ENCODE measurements at regions not wholly inside any gene's neighbourhood (a gene's known extent, or its start where the extent isn't known, plus 50 kb on each side); places are given as distances from the start of the nearest gene placed in this dataset.

DNA sequence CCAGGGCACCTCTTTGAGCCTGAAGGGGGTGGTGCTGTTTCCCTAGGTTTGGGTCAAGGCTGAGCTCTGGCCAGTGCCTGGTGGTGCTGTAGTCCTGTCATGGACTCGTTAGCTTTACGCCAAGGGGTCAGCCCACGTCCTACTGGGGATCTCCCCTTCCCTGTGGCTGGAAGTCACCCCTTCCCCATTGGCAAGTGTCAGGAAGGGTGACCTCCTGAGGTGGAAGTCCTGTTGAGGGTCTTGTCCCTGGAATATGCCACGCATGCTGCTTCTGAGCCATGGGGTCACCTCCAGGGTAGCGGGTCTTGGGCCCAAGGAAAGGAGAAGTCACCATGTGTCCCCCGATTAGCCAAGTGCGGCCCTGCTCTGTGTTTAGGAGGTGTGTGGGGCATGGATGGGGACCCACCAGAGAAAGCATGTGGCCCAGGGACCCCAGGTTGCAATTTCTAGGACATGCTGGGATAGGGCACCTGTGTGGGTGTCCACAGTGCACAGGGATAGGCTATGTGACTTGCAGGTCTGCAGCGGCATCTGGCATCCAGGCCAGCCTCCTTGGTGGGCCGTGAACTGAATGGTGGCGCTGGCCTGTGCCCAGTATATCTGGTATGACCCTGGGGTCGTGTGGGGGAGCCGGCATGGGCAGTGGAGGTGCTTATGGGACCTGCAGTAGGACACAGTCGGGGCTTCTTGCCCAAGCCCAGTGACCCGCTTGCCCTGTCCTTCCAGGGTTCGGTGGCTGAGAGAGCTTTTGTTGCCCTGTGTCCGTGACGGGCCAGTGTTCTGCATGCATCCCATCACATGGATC lies 226.7 kb downstream of the SNRPN start:
- no peak for TF ChIP-seq EP300 (IDR thresholded peaks at IDR 0.05)
- TF ChIP-seq, protein P1, sequence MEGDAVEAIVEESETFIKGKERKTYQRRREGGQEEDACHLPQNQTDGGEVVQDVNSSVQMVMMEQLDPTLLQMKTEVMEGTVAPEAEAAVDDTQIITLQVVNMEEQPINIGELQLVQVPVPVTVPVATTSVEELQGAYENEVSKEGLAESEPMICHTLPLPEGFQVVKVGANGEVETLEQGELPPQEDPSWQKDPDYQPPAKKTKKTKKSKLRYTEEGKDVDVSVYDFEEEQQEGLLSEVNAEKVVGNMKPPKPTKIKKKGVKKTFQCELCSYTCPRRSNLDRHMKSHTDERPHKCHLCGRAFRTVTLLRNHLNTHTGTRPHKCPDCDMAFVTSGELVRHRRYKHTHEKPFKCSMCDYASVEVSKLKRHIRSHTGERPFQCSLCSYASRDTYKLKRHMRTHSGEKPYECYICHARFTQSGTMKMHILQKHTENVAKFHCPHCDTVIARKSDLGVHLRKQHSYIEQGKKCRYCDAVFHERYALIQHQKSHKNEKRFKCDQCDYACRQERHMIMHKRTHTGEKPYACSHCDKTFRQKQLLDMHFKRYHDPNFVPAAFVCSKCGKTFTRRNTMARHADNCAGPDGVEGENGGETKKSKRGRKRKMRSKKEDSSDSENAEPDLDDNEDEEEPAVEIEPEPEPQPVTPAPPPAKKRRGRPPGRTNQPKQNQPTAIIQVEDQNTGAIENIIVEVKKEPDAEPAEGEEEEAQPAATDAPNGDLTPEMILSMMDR (IDR thresholded peaks at IDR 0.05) = no peak
- no peak for TF ChIP-seq POLR2A (IDR thresholded peaks at IDR 0.05)

All from ovary (tissue), 3 donors.